Endothelial cell of umbilical vein (primary cell): ENCODE measurements at regions not wholly inside any gene's neighbourhood (a gene's known extent, or its start where the extent isn't known, plus 50 kb on each side); places are given as distances from the start of the nearest gene placed in this dataset.

Experiments
- BruUV-seq: library from RNA; stranded (reverse); fragments of 400-500 nt; replicated peaks from 2 replicates; lab custom pipeline; 2021; lab: Mats Ljungman, UMichigan
- CTCF ChIA-PET: fragments of 300-600, 350-600 bp; sonication (Branson Sonifier 250); formaldehyde crosslinking; loops from one replicate; lab custom pipeline; 2021; ENCODE audit warnings: antibody characterized with exemption, inconsistent platforms; lab: Charles Lee
- POLR2A ChIA-PET: fragments of 300-600, 350-600 bp; sonication (Branson Sonifier 250); formaldehyde crosslinking; loops from one replicate; lab custom pipeline; 2021; ENCODE audit warnings: antibody characterized with exemption, inconsistent platforms; lab: Charles Lee
- DNase-seq: peaks from one replicate; pipeline ENCODE4 v3.0.0-alpha.2; 2011; ENCODE audit warnings: low read depth, low spot score
- FAIRE-seq: peaks from 2 replicates; lab custom pipeline; 2011; peaks lifted over from hg19 to GRCh38; lab: Jason Lieb, UNC
- H2AFZ ChIP-seq: 2 replicates; pipeline ENCODE4 v1.6.0; 2012; ENCODE audit warnings: low read depth, low read length, control low read depth, inconsistent platforms
- H3K27ac ChIP-seq: 2 replicates; pipeline ENCODE4 v1.5.1; 2011; ENCODE audit warnings: low read depth, mild to moderate bottlenecking, control low read depth, low read length, moderate library complexity; ENCODE audit not compliant: insufficient read depth
- H3K27me3 ChIP-seq, 2 experiments: 2 replicates each; pipeline versions ENCODE4 v1.6.0 to v1.6.1; 2011; ENCODE audit warnings: low read length in 2 of 2, mixed read lengths in 1 of 2; ENCODE audit not compliant: control insufficient read depth in 2 of 2, insufficient read depth in 2 of 2
- H3K36me3 ChIP-seq, 2 experiments: 2 replicates in 1 of 2; 3 replicates in 1 of 2; pipeline ENCODE4 v1.5.1; 2011; ENCODE audit warnings: low read length in 2 of 2, mild to moderate bottlenecking in 1 of 2, moderate library complexity in 1 of 2; ENCODE audit not compliant: control insufficient read depth in 2 of 2, insufficient read depth in 2 of 2; ENCODE audit errors: extremely low read depth in 1 of 2
- H3K4me1 ChIP-seq: 3 replicates; pipeline ENCODE4 v1.5.1; 2011; ENCODE audit warnings: mild to moderate bottlenecking, low read length; ENCODE audit not compliant: control insufficient read depth, insufficient read depth; ENCODE audit errors: extremely low read depth
- H3K4me2 ChIP-seq: 2 replicates; pipeline ENCODE4 v1.6.1; 2011; ENCODE audit warnings: low read length, control low read depth, mixed read lengths; ENCODE audit not compliant: insufficient read depth
- H3K4me3 ChIP-seq, 3 experiments: fragments of 200-600 bp in 1 of 3; sonication (generic), shearing (Covaris generic) in 1 of 3; replicated peaks in 1 of 3; 2 replicates each; pipeline ENCODE4 v1.5.1; 2011 to 2016; ENCODE audit warnings: control low read depth in 3 of 3, low read length in 3 of 3, mild to moderate bottlenecking in 2 of 3, inconsistent platforms in 1 of 3, low read depth in 1 of 3, moderate library complexity in 1 of 3; ENCODE audit not compliant: insufficient read depth in 1 of 3
- H3K79me2 ChIP-seq: 2 replicates; pipeline ENCODE4 v1.6.0; 2012; ENCODE audit warnings: low read length, inconsistent platforms; ENCODE audit not compliant: control insufficient read depth, insufficient read depth
- H3K9ac ChIP-seq: replicated peaks from 2 replicates; pipeline ENCODE3; 2011; ENCODE audit warnings: low read length, control low read depth; ENCODE audit not compliant: insufficient read depth; ENCODE audit errors: extremely low read depth
- H3K9me1 ChIP-seq: replicated peaks from 3 replicates; pipeline ENCODE4 v1.6.0; 2011; ENCODE audit warnings: mild to moderate bottlenecking, low read length; ENCODE audit not compliant: control insufficient read depth, insufficient read depth; ENCODE audit errors: extremely low read depth
- H3K9me3 ChIP-seq: replicated peaks from 2 replicates; pipeline ENCODE4 v1.5.1; 2012; ENCODE audit warnings: low read length, inconsistent platforms; ENCODE audit not compliant: control insufficient read depth, insufficient read depth
- H4K20me1 ChIP-seq: replicated peaks from 2 replicates; pipeline ENCODE3; 2011; ENCODE audit warnings: mild to moderate bottlenecking, low read length; ENCODE audit not compliant: control insufficient read depth, insufficient read depth; ENCODE audit errors: extremely low read depth
- CTCF ChIP-seq, 2 donors: IDR thresholded peaks; 1 replicate in 1 of 2; 2 replicates in 1 of 2; pipeline ENCODE4 v1.5.1; 2011; ENCODE audit warnings: low read length in 2 of 2, mild to moderate bottlenecking in 2 of 2, moderate library complexity in 2 of 2, control low read depth in 1 of 2, inconsistent platforms in 1 of 2, low read depth in 1 of 2; ENCODE audit not compliant: insufficient read depth in 1 of 2; ENCODE audit errors: extremely low read depth in 1 of 2
- EZH2 ChIP-seq: IDR thresholded peaks from 2 replicates; pipeline ENCODE4 v1.6.1; 2012; ENCODE audit warnings: borderline replicate concordance, low read depth, mild to moderate bottlenecking, moderate library complexity, low read length, inconsistent platforms; ENCODE audit not compliant: severe bottlenecking
- FOS ChIP-seq: IDR thresholded peaks from 2 replicates; pipeline ENCODE4 v1.6.1; 2011; ENCODE audit warnings: mild to moderate bottlenecking, low read length, moderate library complexity, borderline replicate concordance; ENCODE audit not compliant: insufficient read depth
- GATA2 ChIP-seq: IDR thresholded peaks from 2 replicates; pipeline ENCODE4 v1.7.0; 2011; ENCODE audit warnings: low read depth, mild to moderate bottlenecking, moderate library complexity, mixed read lengths, low read length; ENCODE audit not compliant: insufficient read length, insufficient read depth
- JUN ChIP-seq: IDR thresholded peaks from 2 replicates; pipeline ENCODE4 v1.6.1; 2011; ENCODE audit warnings: borderline replicate concordance, low read depth; ENCODE audit not compliant: insufficient read length, insufficient read depth
- MAX ChIP-seq: IDR thresholded peaks from 2 replicates; pipeline ENCODE4 v1.6.1; 2011; ENCODE audit not compliant: insufficient read depth, insufficient read length
- MYC ChIP-seq: IDR thresholded peaks from one replicate; pipeline ENCODE4 v1.6.1; 2011; ENCODE audit warnings: mild to moderate bottlenecking, low read depth, low read length
- POLR2A ChIP-seq: IDR thresholded peaks from 2 replicates; pipeline ENCODE4 v1.6.1; 2012; ENCODE audit warnings: low read depth, mild to moderate bottlenecking, control low read depth, low read length
- POLR2AphosphoS5 ChIP-seq: IDR thresholded peaks from 2 replicates; pipeline ENCODE4 v1.6.1; 2012; ENCODE audit warnings: low read depth, mild to moderate bottlenecking, control low read depth, low read length, moderate library complexity; ENCODE audit not compliant: insufficient read depth
- dilution Hi-C: fragments of 300-500 bp; cut with MboI; formaldehyde crosslinking; loops from one replicate; pipeline ENCODE4 v1.15.0; 2019; ENCODE audit warnings: low sequenced_read_pairs; ENCODE audit not compliant: extremely low pct_ligation_motif_present
- intact Hi-C: fragments of 100-400 bp; cut with micrococcal nuclease; formaldehyde crosslinking; loops from one replicate; pipeline ENCODE4 v1.10.0; 2022

GRCh38 chr5:88488130-88488529, 219.5 kb upstream of the TMEM161B start:
- intact Hi-C loops (no loop called here), dilution Hi-C loops (no loop called here)
- no peaks in the 10 kb centered on the region for H3K27me3 ChIP-seq
- BruUV-seq = no TSS peak
- H3K4me3 ChIP-seq = no peak overlapping the region
- TF ChIP-seq POLR2A = no peak
- TF ChIP-seq GATA2 = no peak
- TF ChIP-seq POLR2AphosphoS5 = no peak
- no peak for TF ChIP-seq CTCF (IDR thresholded peaks at IDR 0.05; ENCODE audit: extremely low read depth in 1 of 2, insufficient read depth in 1 of 2, low read depth in 1 of 2, low read length in 2 of 2)
- no peak for TF ChIP-seq EZH2
- TF ChIP-seq FOS = no peak
- TF ChIP-seq JUN = no peak
- TF ChIP-seq MYC = no peak
- TF ChIP-seq MAX = no peak
- no peaks in the 10 kb centered on the region for H3K36me3 ChIP-seq
- H3K9me3 ChIP-seq = no peaks in the 10 kb centered on the region
- POLR2A ChIA-PET = no interaction called here
- no peak overlapping the region for H2AFZ ChIP-seq
- DNase-seq = no peak
- H3K4me1 ChIP-seq = no peaks in the 10 kb centered on the region
- H3K9me1 ChIP-seq = no peaks in the 10 kb centered on the region
- CTCF ChIA-PET = no interaction called here
- no peaks in the 10 kb centered on the region for H4K20me1 ChIP-seq
- no peak overlapping the region for H3K27ac ChIP-seq
- no peak overlapping the region for H3K9ac ChIP-seq
- no peaks in the 10 kb centered on the region for H3K79me2 ChIP-seq
- no peak overlapping the region for H3K4me2 ChIP-seq
- no peak for FAIRE-seq
